Vagina (tissue), 2 donors: ENCODE measurements at regions not wholly inside any gene's neighbourhood (a gene's known extent, or its start where the extent isn't known, plus 50 kb on each side); places are given as distances from the start of the nearest gene placed in this dataset.

Experiments used
- CTCF ChIP-seq, 3 experiments: fragments of 450-650 bp in 2 of 3; fragments of 200-600 bp in 1 of 3; sonication (generic) in 1 of 3; IDR thresholded peaks; one replicate each; pipeline ENCODE4 v1.5.1; 2017 to 2019; ENCODE audit warnings: antibody characterized with exemption in 3 of 3, mild to moderate bottlenecking in 2 of 3, moderate library complexity in 2 of 3
- POLR2A ChIP-seq, 2 donors: fragments of 450-650 bp; IDR thresholded peaks; one replicate each; pipeline ENCODE4 v1.6.1; 2017; ENCODE audit warnings: antibody characterized with exemption in 2 of 2, mild to moderate bottlenecking in 2 of 2, moderate library complexity in 2 of 2
- POLR2AphosphoS5 ChIP-seq, 2 donors: sonication (generic); formaldehyde crosslinking; IDR thresholded peaks; one replicate each; pipeline ENCODE4 v1.9.0; 2017; ENCODE audit warnings: antibody characterized with exemption in 2 of 2, mild to moderate bottlenecking in 2 of 2, low read depth in 1 of 2; ENCODE audit not compliant: insufficient read depth in 1 of 2

- no peak for TF ChIP-seq CTCF (IDR thresholded peaks at IDR 0.05)
- TF ChIP-seq POLR2A (IDR thresholded peaks at IDR 0.05): no peak
- TF ChIP-seq POLR2AphosphoS5 (IDR thresholded peaks at IDR 0.05; ENCODE audit: insufficient read depth in 1 of 2, low read depth in 1 of 2): no peak
Measured at GRCh38 chr15:60215225-60215963, 182.4 kb downstream of the ANXA2 start.
